MM.1S (cell line): ENCODE measurements at regions not wholly inside any gene's neighbourhood (a gene's known extent, or its start where the extent isn't known, plus 50 kb on each side); places are given as distances from the start of the nearest gene placed in this dataset.

Experiments
- DNase-seq: peaks from one replicate; pipeline ENCODE4 v3.0.0-alpha.2; 2015
- H2AFZ ChIP-seq: fragments of 300-600 bp; sonication (generic); 2 replicates; pipeline ENCODE4 v1.6.0; 2016; ENCODE audit warnings: antibody characterized with exemption, low read length
- H3F3A ChIP-seq: fragments of 300-600 bp; sonication (generic); 2 replicates; pipeline ENCODE4 v1.6.1; 2016; ENCODE audit warnings: mild to moderate bottlenecking, antibody characterized with exemption, low read length, moderate library complexity, mixed read lengths; ENCODE audit not compliant: insufficient read depth
- H3K27ac ChIP-seq: fragments of 300-600 bp; sonication (generic); 2 replicates; pipeline ENCODE4 v1.5.1; 2016; ENCODE audit warnings: mild to moderate bottlenecking, low read length
- H3K27me3 ChIP-seq: fragments of 300-600 bp; sonication (generic); replicated peaks from 2 replicates; pipeline ENCODE4 v1.6.0; 2016; ENCODE audit warnings: low read length; ENCODE audit not compliant: insufficient read depth
- H3K36me3 ChIP-seq: fragments of 300-600 bp; sonication (generic); replicated peaks from 2 replicates; pipeline ENCODE4 v1.6.1; 2016; ENCODE audit warnings: mild to moderate bottlenecking, low read length, mixed read lengths; ENCODE audit not compliant: insufficient read depth
- H3K4me1 ChIP-seq: fragments of 300-600 bp; sonication (generic); 2 replicates; pipeline ENCODE4 v1.6.1; 2016; ENCODE audit warnings: low read length, mixed read lengths
- H3K4me2 ChIP-seq: fragments of 300-600 bp; sonication (generic); 2 replicates; pipeline ENCODE4 v1.6.0; 2016; ENCODE audit warnings: low read depth, low read length
- H3K4me3 ChIP-seq: fragments of 300-600 bp; sonication (generic); 2 replicates; pipeline ENCODE4 v1.5.1; 2016; ENCODE audit warnings: low read length, mixed read lengths
- H3K79me2 ChIP-seq: fragments of 300-600 bp; sonication (generic); 2 replicates; pipeline ENCODE4 v1.6.1; 2016; ENCODE audit warnings: mixed run types, low read length, mixed read lengths
- H3K9ac ChIP-seq: fragments of 300-600 bp; sonication (generic); 2 replicates; pipeline ENCODE4 v1.6.1; 2016; ENCODE audit warnings: low read length, mixed read lengths
- H3K9me2 ChIP-seq: fragments of 300-600 bp; sonication (generic); replicated peaks from 2 replicates; pipeline ENCODE4 v1.6.1; 2016; ENCODE audit warnings: mild to moderate bottlenecking, low read length, mixed read lengths; ENCODE audit not compliant: insufficient read depth
- H3K9me3 ChIP-seq: fragments of 300-600 bp; sonication (generic); replicated peaks from 2 replicates; pipeline ENCODE4 v1.6.1; 2016; ENCODE audit warnings: mild to moderate bottlenecking, low read length, mixed read lengths; ENCODE audit not compliant: insufficient read depth
- H4K20me1 ChIP-seq: fragments of 300-600 bp; sonication (generic); 2 replicates; pipeline ENCODE4 v1.6.1; 2016; ENCODE audit warnings: mild to moderate bottlenecking, low read length, moderate library complexity, mixed read lengths; ENCODE audit not compliant: insufficient read depth
- CTCF ChIP-seq: fragments of 300-600 bp; sonication (generic); IDR thresholded peaks from 2 replicates; pipeline ENCODE4 v1.5.1; 2016; ENCODE audit warnings: antibody characterized with exemption, low read length, mixed read lengths
- EZH2 ChIP-seq: fragments of 300-600 bp; sonication (generic); optimal IDR thresholded peaks from 2 replicates; pipeline ENCODE3; 2017; ENCODE audit warnings: low read depth, mild to moderate bottlenecking, antibody characterized with exemption, low read length, mixed read lengths
- EZH2phosphoT487 ChIP-seq: fragments of 300-600 bp; sonication (generic); IDR thresholded peaks from 2 replicates; pipeline ENCODE4 v1.6.1; 2018; ENCODE audit warnings: antibody characterized with exemption, low read length

- Histone ChIP-seq H2AFZ (no peak overlapping the region), H3K4me3 (no peak overlapping the region), H3K27me3 (no peaks in the 10 kb centered on the region), H3K36me3 (no peaks in the 10 kb centered on the region), H3K9me2 (no peaks in the 10 kb centered on the region), H3K4me1 (no peaks in the 10 kb centered on the region), H3K9me3 (no peaks in the 10 kb centered on the region), H4K20me1 (no peaks in the 10 kb centered on the region), H3K79me2 (no peaks in the 10 kb centered on the region), H3K9ac (no peak overlapping the region), H3F3A (no peaks in the 10 kb centered on the region), H3K4me2 (no peak overlapping the region), H3K27ac (no peak overlapping the region)
- no peak for DNase-seq
- TF ChIP-seq CTCF (no peak), EZH2 (no peak), EZH2phosphoT487 (no peak)
These were observed 467.3 kb upstream of the IRAK1BP1 start for GRCh38 chr6:78400076-78400475.

- DNase-seq = no peak
- Histone ChIP-seq H3K4me2 (no peak overlapping the region), H4K20me1 (no peaks in the 10 kb centered on the region), H3K4me1 (no peaks in the 10 kb centered on the region), H3K9ac (no peak overlapping the region), H3K27me3 (no peaks in the 10 kb centered on the region), H2AFZ (no peak overlapping the region), H3K27ac (no peak overlapping the region), H3K9me2 (no peaks in the 10 kb centered on the region), H3K79me2 (no peaks in the 10 kb centered on the region), H3K36me3 (no peaks in the 10 kb centered on the region), H3K9me3 (no peaks in the 10 kb centered on the region), H3F3A (no peaks in the 10 kb centered on the region), H3K4me3 (no peak overlapping the region)
- TF ChIP-seq EZH2phosphoT487 = no peak
- no peak for TF ChIP-seq CTCF
- no peak for TF ChIP-seq EZH2
These were observed 440.0 kb upstream of the IRAK1BP1 start for GRCh38 chr6:78427386-78427785.

GRCh38 chr6:78430521-78430920 is 436.8 kb upstream of the IRAK1BP1 start:
- Histone ChIP-seq H2AFZ (no peak overlapping the region), H4K20me1 (no peaks in the 10 kb centered on the region), H3F3A (no peaks in the 10 kb centered on the region), H3K27me3 (no peaks in the 10 kb centered on the region), H3K79me2 (no peaks in the 10 kb centered on the region), H3K4me1 (no peaks in the 10 kb centered on the region), H3K9ac (no peak overlapping the region), H3K4me2 (no peak overlapping the region), H3K4me3 (no peak overlapping the region), H3K9me3 (no peaks in the 10 kb centered on the region), H3K36me3 (no peaks in the 10 kb centered on the region), H3K27ac (no peak overlapping the region), H3K9me2 (no peaks in the 10 kb centered on the region)
- no peak for DNase-seq
- TF ChIP-seq EZH2phosphoT487 (no peak), CTCF (no peak), EZH2 (no peak)

GRCh38 chr6:78435671-78436070 is 431.7 kb upstream of the IRAK1BP1 start:
- DNase-seq = no peak
- Histone ChIP-seq H3K36me3 (no peaks in the 10 kb centered on the region), H3K27me3 (no peaks in the 10 kb centered on the region), H3K4me1 (no peaks in the 10 kb centered on the region), H3K27ac (no peak overlapping the region), H2AFZ (no peak overlapping the region), H3K79me2 (no peaks in the 10 kb centered on the region), H3K9ac (no peak overlapping the region), H3K4me2 (no peak overlapping the region), H4K20me1 (no peaks in the 10 kb centered on the region), H3K9me2 (no peaks in the 10 kb centered on the region), H3F3A (no peaks in the 10 kb centered on the region), H3K4me3 (no peak overlapping the region), H3K9me3 (no peaks in the 10 kb centered on the region)
- TF ChIP-seq EZH2 = no peak
- TF ChIP-seq EZH2phosphoT487 = no peak
- TF ChIP-seq CTCF = no peak
